ENCODE measurements at regions not wholly inside any gene's neighbourhood (a gene's known extent, or its start where the extent isn't known, plus 50 kb on each side); places are given as distances from the start of the nearest gene placed in this dataset.

DNA sequence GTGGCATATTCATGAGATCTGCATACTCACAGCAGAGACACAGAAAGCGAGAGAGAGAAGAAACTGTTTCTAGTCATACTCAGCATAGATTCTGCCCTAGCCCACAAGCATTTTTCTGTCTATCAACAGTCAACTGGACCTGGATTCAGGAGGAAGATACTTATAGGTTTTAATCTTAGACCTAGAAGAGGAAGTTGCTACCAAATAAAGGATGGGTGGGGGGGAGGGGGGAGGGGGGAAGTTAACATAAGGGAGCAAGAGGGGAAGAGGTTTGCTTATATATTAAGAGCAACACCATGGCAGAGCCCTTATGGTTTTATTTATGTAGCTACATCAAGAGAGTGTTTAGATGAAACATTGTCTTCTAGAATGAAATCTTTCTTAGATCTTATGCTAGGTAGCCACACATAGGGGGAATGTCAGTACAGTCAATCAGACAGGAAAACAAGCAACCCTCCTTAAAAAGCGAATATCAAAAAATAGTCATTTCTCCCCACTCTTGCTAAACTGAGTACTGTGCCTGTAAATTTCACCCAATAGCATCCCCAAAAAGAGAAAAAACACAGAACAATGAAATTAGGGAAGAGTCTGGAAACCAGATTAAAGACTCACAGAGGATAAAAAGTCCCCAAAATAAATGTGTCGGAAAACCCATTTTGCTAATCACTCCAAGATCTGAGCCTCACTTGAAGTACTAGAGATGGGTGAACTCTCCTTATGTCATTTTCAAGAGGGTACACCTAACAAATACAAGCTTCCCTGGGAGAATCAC, 192.7 kb upstream of the NR4A3 start:
- H3K36me3 ChIP-seq: no peaks in the 10 kb centered on the region
- no peak overlapping the region for H3K4me3 ChIP-seq
- H3K4me1 ChIP-seq: no peaks in the 10 kb centered on the region
- no peak overlapping the region for H3K27ac ChIP-seq
- TF ChIP-seq, protein P1, sequence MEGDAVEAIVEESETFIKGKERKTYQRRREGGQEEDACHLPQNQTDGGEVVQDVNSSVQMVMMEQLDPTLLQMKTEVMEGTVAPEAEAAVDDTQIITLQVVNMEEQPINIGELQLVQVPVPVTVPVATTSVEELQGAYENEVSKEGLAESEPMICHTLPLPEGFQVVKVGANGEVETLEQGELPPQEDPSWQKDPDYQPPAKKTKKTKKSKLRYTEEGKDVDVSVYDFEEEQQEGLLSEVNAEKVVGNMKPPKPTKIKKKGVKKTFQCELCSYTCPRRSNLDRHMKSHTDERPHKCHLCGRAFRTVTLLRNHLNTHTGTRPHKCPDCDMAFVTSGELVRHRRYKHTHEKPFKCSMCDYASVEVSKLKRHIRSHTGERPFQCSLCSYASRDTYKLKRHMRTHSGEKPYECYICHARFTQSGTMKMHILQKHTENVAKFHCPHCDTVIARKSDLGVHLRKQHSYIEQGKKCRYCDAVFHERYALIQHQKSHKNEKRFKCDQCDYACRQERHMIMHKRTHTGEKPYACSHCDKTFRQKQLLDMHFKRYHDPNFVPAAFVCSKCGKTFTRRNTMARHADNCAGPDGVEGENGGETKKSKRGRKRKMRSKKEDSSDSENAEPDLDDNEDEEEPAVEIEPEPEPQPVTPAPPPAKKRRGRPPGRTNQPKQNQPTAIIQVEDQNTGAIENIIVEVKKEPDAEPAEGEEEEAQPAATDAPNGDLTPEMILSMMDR (IDR thresholded peaks at IDR 0.05): no peak
- TF ChIP-seq POLR2A (IDR thresholded peaks at IDR 0.05): no peak
- no peaks in the 10 kb centered on the region for H3K27me3 ChIP-seq
- no peak for DNase-seq
- no peaks in the 10 kb centered on the region for H3K9me3 ChIP-seq

DNA sequence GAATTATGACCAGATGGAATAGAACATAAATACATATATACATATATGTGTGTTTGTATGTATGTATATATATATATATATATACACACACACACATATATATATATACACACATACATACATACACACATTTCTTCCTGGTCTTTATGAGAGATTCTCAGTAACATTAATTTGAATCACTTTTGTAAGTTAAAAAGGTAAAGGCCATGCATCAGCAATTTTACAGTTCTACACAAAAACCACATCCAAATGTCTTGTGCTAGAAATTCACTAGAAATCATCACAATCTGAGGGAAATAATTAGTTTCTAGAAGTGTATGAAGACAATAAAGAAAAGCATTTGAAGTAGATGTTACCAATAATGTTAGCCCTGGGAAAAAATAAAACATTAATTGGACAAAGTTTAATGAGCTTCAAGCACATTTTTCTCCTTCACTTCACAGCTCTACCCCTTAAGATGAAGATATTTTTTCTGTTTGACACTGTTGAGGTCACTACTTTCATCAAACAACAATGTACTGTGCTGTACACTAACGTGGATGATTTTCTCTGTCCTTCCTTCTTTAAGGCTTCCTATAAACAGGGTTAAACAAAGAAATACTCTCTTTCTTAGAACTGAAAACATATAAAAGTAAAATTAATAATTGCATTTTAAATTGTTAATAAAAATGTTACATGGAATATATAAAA, 189.2 kb upstream of the NR4A3 start:
- TF ChIP-seq, protein P1 (IDR thresholded peaks at IDR 0.05): no peak
- no peak for TF ChIP-seq POLR2A (IDR thresholded peaks at IDR 0.05)
- no peaks in the 10 kb centered on the region for H3K36me3 ChIP-seq
- H3K4me3 ChIP-seq: no peak overlapping the region
- no peaks in the 10 kb centered on the region for H3K4me1 ChIP-seq
- H3K9me3 ChIP-seq: no peaks in the 10 kb centered on the region
- no peak overlapping the region for H3K27ac ChIP-seq
- H3K27me3 ChIP-seq: no peaks in the 10 kb centered on the region
- DNase-seq: no peak

DNA sequence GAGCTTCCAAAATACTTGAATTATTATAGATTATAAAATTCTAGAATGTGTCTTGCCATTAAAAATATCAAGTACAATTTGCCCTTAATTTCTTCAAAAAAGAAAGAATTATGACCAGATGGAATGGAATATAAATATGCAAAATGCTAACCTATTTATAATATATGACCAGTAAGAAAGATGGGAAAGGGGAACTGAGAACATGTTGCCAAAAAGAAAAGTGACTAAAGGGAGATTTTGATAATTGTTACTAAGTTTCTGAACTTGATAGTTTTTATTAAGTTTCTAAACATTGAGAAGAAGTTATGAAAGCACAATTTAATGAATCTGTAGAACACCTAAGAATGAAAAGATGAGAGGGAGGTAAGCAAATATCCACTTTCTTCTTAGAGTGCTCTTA, 188.4 kb upstream of the NR4A3 start:
- no peaks in the 10 kb centered on the region for H3K27me3 ChIP-seq
- no peak overlapping the region for H3K27ac ChIP-seq
- no peaks in the 10 kb centered on the region for H3K36me3 ChIP-seq
- H3K9me3 ChIP-seq: no peaks in the 10 kb centered on the region
- no peak for DNase-seq
- no peak overlapping the region for H3K4me3 ChIP-seq
- H3K4me1 ChIP-seq: no peaks in the 10 kb centered on the region
- TF ChIP-seq, protein P1 (IDR thresholded peaks at IDR 0.05): no peak
- no peak for TF ChIP-seq POLR2A (IDR thresholded peaks at IDR 0.05)

DNA sequence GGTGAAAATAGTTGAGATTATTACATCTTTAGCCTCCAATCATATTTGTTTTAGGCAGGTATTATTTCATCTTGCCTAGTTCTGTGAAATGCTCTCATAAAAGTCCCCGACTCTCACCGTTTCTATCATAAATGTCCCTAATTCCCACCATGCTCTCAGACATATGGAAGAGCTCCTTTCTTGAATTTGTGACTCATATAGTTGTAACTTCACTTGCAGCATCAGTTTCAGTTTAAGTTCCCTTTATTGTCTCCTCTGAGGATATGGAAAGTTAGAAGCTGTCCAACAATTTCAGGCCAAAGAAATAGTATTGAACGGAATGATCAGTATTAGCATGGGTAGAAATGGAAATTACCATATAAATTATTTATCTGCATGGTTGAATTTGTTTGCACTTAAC, 187.5 kb upstream of the NR4A3 start:
- H3K4me1 ChIP-seq: no peaks in the 10 kb centered on the region
- no peaks in the 10 kb centered on the region for H3K27me3 ChIP-seq
- no peaks in the 10 kb centered on the region for H3K36me3 ChIP-seq
- TF ChIP-seq, protein P1 (IDR thresholded peaks at IDR 0.05): no peak
- TF ChIP-seq POLR2A (IDR thresholded peaks at IDR 0.05): no peak
- no peak overlapping the region for H3K27ac ChIP-seq
- no peaks in the 10 kb centered on the region for H3K9me3 ChIP-seq
- H3K4me3 ChIP-seq: no peak overlapping the region
- no peak for DNase-seq

DNA sequence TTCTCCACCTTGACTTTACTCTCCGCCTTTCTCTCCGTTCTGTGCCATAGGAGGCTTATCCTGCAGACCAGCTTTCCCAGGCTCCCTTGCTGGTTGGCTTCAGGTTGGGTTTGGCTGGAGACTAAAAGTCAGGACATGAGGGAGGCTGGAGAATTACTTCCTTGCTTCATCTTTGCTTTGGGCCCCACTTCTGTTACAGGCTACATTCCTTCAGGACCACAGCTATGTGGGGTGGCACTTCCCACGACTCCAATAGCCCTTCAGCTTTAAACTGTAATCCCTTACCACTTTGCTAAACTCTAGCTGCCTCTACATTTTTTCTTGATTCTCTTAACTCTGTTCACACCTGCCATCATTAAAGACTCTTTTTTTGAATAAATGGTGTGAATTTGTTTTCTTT, 186.7 kb upstream of the NR4A3 start:
- Histone ChIP-seq H3K36me3 (no peaks in the 10 kb centered on the region), H3K27ac (no peak overlapping the region), H3K4me1 (no peaks in the 10 kb centered on the region), H3K4me3 (no peak overlapping the region), H3K9me3 (no peaks in the 10 kb centered on the region), H3K27me3 (no peaks in the 10 kb centered on the region)
- DNase-seq: no peak
- TF ChIP-seq, protein P1 (IDR thresholded peaks at IDR 0.05): no peak
- no peak for TF ChIP-seq POLR2A (IDR thresholded peaks at IDR 0.05)
